ENCODE measurements at regions not wholly inside any gene's neighbourhood (a gene's known extent, or its start where the extent isn't known, plus 50 kb on each side); places are given as distances from the start of the nearest gene placed in this dataset.

- Mint-ChIP-seq H3K4me1 (no peaks in the 10 kb centered on the region), H3K27me3 (ENCODE audit: low read depth) (no peaks in the 10 kb centered on the region), H3K9me3 (no peaks in the 10 kb centered on the region), H3K4me3 (no peak overlapping the region), H3K27ac (no peak overlapping the region), H3K36me3 (ENCODE audit: low read depth) (no peaks in the 10 kb centered on the region)
- no peak for TF ChIP-seq CTCF (IDR thresholded peaks at IDR 0.05; ENCODE audit: unreplicated experiment in 3 of 3)
Measured at GRCh38 chr4:181216501-181216900, 1026.7 kb upstream of the TENM3 start.

DNA sequence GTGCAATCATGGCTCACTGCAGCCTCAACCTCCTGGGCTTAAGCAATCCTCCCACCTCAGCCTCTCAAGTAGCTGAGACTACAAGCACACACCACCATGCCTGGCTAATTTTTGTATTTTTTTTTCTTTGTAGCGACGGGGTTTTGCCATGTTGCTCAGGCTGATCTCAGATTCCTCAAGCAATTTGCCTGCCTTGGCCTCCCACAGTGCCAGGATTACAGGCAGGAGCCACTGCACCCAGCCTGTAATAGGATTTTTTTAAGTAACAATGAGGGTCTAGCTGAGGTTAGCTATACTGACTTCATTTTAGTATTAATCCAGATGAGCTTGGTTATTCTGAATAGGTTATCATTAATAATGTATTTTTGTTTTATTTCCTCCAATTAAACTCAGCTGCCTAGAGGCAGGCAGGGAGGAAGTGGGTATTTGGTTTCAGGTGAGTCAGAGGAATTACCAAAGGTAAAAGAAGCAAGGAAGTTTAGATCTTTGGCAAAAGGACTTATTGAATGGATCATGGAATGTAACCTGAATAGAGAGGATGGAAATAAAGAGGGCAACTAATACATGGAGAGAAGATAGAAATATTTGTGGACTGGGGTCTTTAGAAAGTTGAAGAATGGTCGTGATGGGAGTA lies 1023.3 kb upstream of the TENM3 start:
- H3K4me1 Mint-ChIP-seq, result no peaks in the 10 kb centered on the region
- no peaks in the 10 kb centered on the region for H3K36me3 Mint-ChIP-seq (ENCODE audit: low read depth)
- H3K4me3 Mint-ChIP-seq, result no peak overlapping the region
- H3K27ac Mint-ChIP-seq, result no peak overlapping the region
- H3K9me3 Mint-ChIP-seq, result no peaks in the 10 kb centered on the region
- TF ChIP-seq CTCF (IDR thresholded peaks at IDR 0.05; ENCODE audit: unreplicated experiment in 3 of 3), result no peak
- H3K27me3 Mint-ChIP-seq (ENCODE audit: low read depth), result no peaks in the 10 kb centered on the region

DNA sequence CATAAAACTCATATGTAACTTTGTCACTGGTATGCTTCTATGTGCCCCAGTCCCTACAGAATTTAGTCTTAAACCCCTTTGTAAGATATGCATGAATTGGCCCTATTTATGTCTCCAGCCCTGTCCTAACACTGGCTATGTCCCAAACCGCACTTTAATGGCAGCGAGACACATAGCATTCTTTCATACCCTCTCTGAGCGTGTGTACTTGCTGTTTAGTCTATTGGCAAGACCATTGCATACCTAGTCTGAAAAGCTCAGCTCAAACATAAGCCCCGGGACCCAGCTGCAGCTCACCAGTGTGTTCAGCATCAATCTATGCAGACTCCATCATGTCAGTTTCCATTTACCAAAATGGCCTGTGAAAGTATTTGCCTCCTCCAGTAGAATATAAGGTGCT lies 1018.4 kb upstream of the TENM3 start:
- TF ChIP-seq CTCF (IDR thresholded peaks at IDR 0.05; ENCODE audit: unreplicated experiment in 3 of 3), result no peak
- Mint-ChIP-seq H3K27me3 (ENCODE audit: low read depth) (no peaks in the 10 kb centered on the region), H3K4me1 (no peaks in the 10 kb centered on the region), H3K36me3 (ENCODE audit: low read depth) (no peaks in the 10 kb centered on the region), H3K27ac (no peak overlapping the region), H3K4me3 (no peak overlapping the region), H3K9me3 (no peaks in the 10 kb centered on the region)

- no peaks in the 10 kb centered on the region for H3K9me3 Mint-ChIP-seq
Measured at GRCh38 chr4:181225616-181226261, 1017.5 kb upstream of the TENM3 start.

DNA sequence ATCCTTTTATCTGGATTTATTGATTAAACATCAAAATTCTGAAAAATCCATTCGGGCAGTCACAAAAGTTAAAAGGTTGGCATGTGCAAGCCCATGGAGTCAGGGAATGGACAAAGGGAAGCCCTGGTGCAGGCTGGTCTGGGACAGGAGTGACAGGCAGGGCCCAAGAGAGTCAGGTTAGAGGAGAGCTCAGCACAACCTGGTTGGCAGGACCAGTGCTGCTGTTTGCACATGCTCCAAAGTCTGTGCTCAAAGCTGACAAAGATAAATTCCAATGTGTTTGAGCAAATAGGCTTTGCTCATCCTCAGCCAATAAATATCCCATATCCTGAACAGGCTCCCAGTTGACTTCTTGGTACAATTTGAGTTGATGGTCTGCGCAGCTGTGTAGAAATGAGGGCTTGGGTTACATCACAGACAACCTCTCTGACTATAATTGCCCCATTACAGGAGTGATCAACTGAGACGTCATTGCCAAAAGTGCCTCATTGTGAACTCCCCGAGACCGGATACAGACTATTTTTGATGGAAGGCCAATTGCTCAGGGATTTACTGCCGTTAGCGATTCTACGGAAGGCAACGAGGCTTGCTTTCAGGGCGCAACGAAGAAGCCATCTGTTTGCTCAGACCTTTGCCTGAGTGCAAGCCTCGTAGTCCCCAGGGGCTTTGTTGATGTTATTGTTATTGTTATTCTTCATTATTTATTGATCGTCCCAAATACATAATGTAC lies 1008.1 kb upstream of the TENM3 start:
- H3K4me1 Mint-ChIP-seq, result no peaks in the 10 kb centered on the region
- H3K27ac Mint-ChIP-seq, result no peak overlapping the region
- no peak for TF ChIP-seq CTCF (IDR thresholded peaks at IDR 0.05; ENCODE audit: unreplicated experiment in 3 of 3)
- H3K4me3 Mint-ChIP-seq, result no peak overlapping the region
- no peaks in the 10 kb centered on the region for H3K36me3 Mint-ChIP-seq (ENCODE audit: low read depth)
- H3K9me3 Mint-ChIP-seq, result no peaks in the 10 kb centered on the region
- H3K27me3 Mint-ChIP-seq (ENCODE audit: low read depth), result no peaks in the 10 kb centered on the region

More at GRCh38 chr4:181225616-181226261, 1017.5 kb upstream of the TENM3 start:
- H3K4me1 Mint-ChIP-seq, result no peaks in the 10 kb centered on the region
- no peaks in the 10 kb centered on the region for H3K36me3 Mint-ChIP-seq (ENCODE audit: low read depth)
- H3K4me3 Mint-ChIP-seq, result no peak overlapping the region
- H3K27me3 Mint-ChIP-seq (ENCODE audit: low read depth), result no peaks in the 10 kb centered on the region
- no peak overlapping the region for H3K27ac Mint-ChIP-seq
- no peak for TF ChIP-seq CTCF (IDR thresholded peaks at IDR 0.05; ENCODE audit: unreplicated experiment in 3 of 3)
